Endothelial cell of umbilical vein (primary cell): ENCODE measurements at regions not wholly inside any gene's neighbourhood (a gene's known extent, or its start where the extent isn't known, plus 50 kb on each side); places are given as distances from the start of the nearest gene placed in this dataset.
"Not testable (repeated sequence)": the region's sequence is repeated elsewhere in the genome, so short reads cannot be mapped to it uniquely, and the experiment has no call there.

Source experiments
- BruUV-seq: library from RNA; stranded (reverse); fragments of 400-500 nt; replicated peaks from 2 replicates; lab custom pipeline; 2021; lab: Mats Ljungman, UMichigan
- CTCF ChIA-PET: fragments of 300-600, 350-600 bp; sonication (Branson Sonifier 250); formaldehyde crosslinking; loops from one replicate; lab custom pipeline; 2021; ENCODE audit warnings: antibody characterized with exemption, inconsistent platforms; lab: Charles Lee
- POLR2A ChIA-PET: fragments of 300-600, 350-600 bp; sonication (Branson Sonifier 250); formaldehyde crosslinking; loops from one replicate; lab custom pipeline; 2021; ENCODE audit warnings: antibody characterized with exemption, inconsistent platforms; lab: Charles Lee
- DNase-seq: peaks from one replicate; pipeline ENCODE4 v3.0.0-alpha.2; 2011; ENCODE audit warnings: low read depth, low spot score
- FAIRE-seq: peaks from 2 replicates; lab custom pipeline; 2011; peaks lifted over from hg19 to GRCh38; lab: Jason Lieb, UNC
- H2AFZ ChIP-seq: 2 replicates; pipeline ENCODE4 v1.6.0; 2012; ENCODE audit warnings: low read depth, low read length, control low read depth, inconsistent platforms
- H3K27ac ChIP-seq: 2 replicates; pipeline ENCODE4 v1.5.1; 2011; ENCODE audit warnings: low read depth, mild to moderate bottlenecking, control low read depth, low read length, moderate library complexity; ENCODE audit not compliant: insufficient read depth
- H3K27me3 ChIP-seq, 2 experiments: 2 replicates each; pipeline versions ENCODE4 v1.6.0 to v1.6.1; 2011; ENCODE audit warnings: low read length in 2 of 2, mixed read lengths in 1 of 2; ENCODE audit not compliant: control insufficient read depth in 2 of 2, insufficient read depth in 2 of 2
- H3K36me3 ChIP-seq, 2 experiments: 2 replicates in 1 of 2; 3 replicates in 1 of 2; pipeline ENCODE4 v1.5.1; 2011; ENCODE audit warnings: low read length in 2 of 2, mild to moderate bottlenecking in 1 of 2, moderate library complexity in 1 of 2; ENCODE audit not compliant: control insufficient read depth in 2 of 2, insufficient read depth in 2 of 2; ENCODE audit errors: extremely low read depth in 1 of 2
- H3K4me1 ChIP-seq: 3 replicates; pipeline ENCODE4 v1.5.1; 2011; ENCODE audit warnings: mild to moderate bottlenecking, low read length; ENCODE audit not compliant: control insufficient read depth, insufficient read depth; ENCODE audit errors: extremely low read depth
- H3K4me2 ChIP-seq: 2 replicates; pipeline ENCODE4 v1.6.1; 2011; ENCODE audit warnings: low read length, control low read depth, mixed read lengths; ENCODE audit not compliant: insufficient read depth
- H3K4me3 ChIP-seq, 3 experiments: fragments of 200-600 bp in 1 of 3; sonication (generic), shearing (Covaris generic) in 1 of 3; replicated peaks in 1 of 3; 2 replicates each; pipeline ENCODE4 v1.5.1; 2011 to 2016; ENCODE audit warnings: control low read depth in 3 of 3, low read length in 3 of 3, mild to moderate bottlenecking in 2 of 3, inconsistent platforms in 1 of 3, low read depth in 1 of 3, moderate library complexity in 1 of 3; ENCODE audit not compliant: insufficient read depth in 1 of 3
- H3K79me2 ChIP-seq: 2 replicates; pipeline ENCODE4 v1.6.0; 2012; ENCODE audit warnings: low read length, inconsistent platforms; ENCODE audit not compliant: control insufficient read depth, insufficient read depth
- H3K9ac ChIP-seq: replicated peaks from 2 replicates; pipeline ENCODE3; 2011; ENCODE audit warnings: low read length, control low read depth; ENCODE audit not compliant: insufficient read depth; ENCODE audit errors: extremely low read depth
- H3K9me1 ChIP-seq: replicated peaks from 3 replicates; pipeline ENCODE4 v1.6.0; 2011; ENCODE audit warnings: mild to moderate bottlenecking, low read length; ENCODE audit not compliant: control insufficient read depth, insufficient read depth; ENCODE audit errors: extremely low read depth
- H3K9me3 ChIP-seq: replicated peaks from 2 replicates; pipeline ENCODE4 v1.5.1; 2012; ENCODE audit warnings: low read length, inconsistent platforms; ENCODE audit not compliant: control insufficient read depth, insufficient read depth
- H4K20me1 ChIP-seq: replicated peaks from 2 replicates; pipeline ENCODE3; 2011; ENCODE audit warnings: mild to moderate bottlenecking, low read length; ENCODE audit not compliant: control insufficient read depth, insufficient read depth; ENCODE audit errors: extremely low read depth
- dilution Hi-C: fragments of 300-500 bp; cut with MboI; formaldehyde crosslinking; loops from one replicate; pipeline ENCODE4 v1.15.0; 2019; ENCODE audit warnings: low sequenced_read_pairs; ENCODE audit not compliant: extremely low pct_ligation_motif_present
- intact Hi-C: fragments of 100-400 bp; cut with micrococcal nuclease; formaldehyde crosslinking; loops from one replicate; pipeline ENCODE4 v1.10.0; 2022

- H3K4me3 ChIP-seq, H4K20me1 ChIP-seq, intact Hi-C loops, H3K79me2 ChIP-seq, H3K4me2 ChIP-seq, CTCF ChIA-PET, POLR2A ChIA-PET, H3K9me1 ChIP-seq, BruUV-seq, DNase-seq, H3K36me3 ChIP-seq, H2AFZ ChIP-seq, H3K27ac ChIP-seq, H3K9ac ChIP-seq, dilution Hi-C loops, FAIRE-seq, H3K4me1 ChIP-seq, H3K27me3 ChIP-seq, H3K9me3 ChIP-seq: not testable (repeated sequence)
These were observed 210.3 kb downstream of the RTP5 start for GRCh38 chr2:242079792-242080191.

DNA sequence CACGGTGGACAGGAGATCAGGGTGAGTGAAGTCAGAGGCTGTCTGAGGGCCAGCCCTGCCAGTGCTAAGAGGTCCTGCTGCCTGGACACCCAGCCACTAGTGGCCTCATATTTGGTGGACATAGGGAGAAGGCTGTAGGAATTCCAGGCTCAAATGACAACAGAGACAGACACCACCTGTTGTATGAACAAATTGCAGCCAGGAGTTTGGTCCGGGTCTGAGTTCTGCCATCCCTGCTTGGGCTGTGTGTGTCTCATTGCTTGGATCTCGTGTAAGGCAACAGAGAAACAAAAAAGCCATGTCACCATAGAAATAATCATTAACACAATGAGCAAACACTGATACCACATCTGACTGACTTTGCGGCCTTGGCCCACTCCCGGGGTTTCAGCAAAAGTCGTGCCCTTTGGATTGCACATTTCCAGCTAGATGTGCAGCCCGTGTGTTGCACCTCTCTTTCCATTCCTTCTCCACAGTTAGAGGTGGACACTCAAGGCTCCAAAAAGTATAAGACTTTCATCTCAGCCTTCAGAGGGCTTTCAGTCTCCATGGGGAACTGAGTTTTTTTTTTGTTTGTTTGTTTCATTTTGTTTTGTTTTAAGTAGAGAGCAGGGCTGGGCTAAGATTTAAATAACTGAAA is 211.2 kb downstream of the RTP5 start:
- intact Hi-C loops, FAIRE-seq, dilution Hi-C loops, POLR2A ChIA-PET, DNase-seq, H3K9me1 ChIP-seq, H3K9ac ChIP-seq, H3K4me3 ChIP-seq, H3K36me3 ChIP-seq, H3K4me2 ChIP-seq, H3K79me2 ChIP-seq, BruUV-seq, H3K9me3 ChIP-seq, CTCF ChIA-PET, H3K4me1 ChIP-seq, H3K27me3 ChIP-seq, H4K20me1 ChIP-seq, H3K27ac ChIP-seq, H2AFZ ChIP-seq: not testable (repeated sequence)

GRCh38 chr2:242084034-242084433 is 214.5 kb downstream of the RTP5 start:
- FAIRE-seq, BruUV-seq, H3K4me3 ChIP-seq, H3K36me3 ChIP-seq, CTCF ChIA-PET, H3K9me1 ChIP-seq, H3K79me2 ChIP-seq, dilution Hi-C loops, H3K9me3 ChIP-seq, H2AFZ ChIP-seq, H3K4me2 ChIP-seq, H3K27me3 ChIP-seq, H3K9ac ChIP-seq, H4K20me1 ChIP-seq, H3K27ac ChIP-seq, H3K4me1 ChIP-seq, POLR2A ChIA-PET, DNase-seq, intact Hi-C loops: not testable (repeated sequence)

- H3K9me1 ChIP-seq, H3K9me3 ChIP-seq, H2AFZ ChIP-seq, H3K9ac ChIP-seq, FAIRE-seq, CTCF ChIA-PET, H3K36me3 ChIP-seq, H3K4me1 ChIP-seq, POLR2A ChIA-PET, BruUV-seq, H3K4me2 ChIP-seq, H4K20me1 ChIP-seq, H3K4me3 ChIP-seq, intact Hi-C loops, DNase-seq, dilution Hi-C loops, H3K27ac ChIP-seq, H3K27me3 ChIP-seq, H3K79me2 ChIP-seq: not testable (repeated sequence)
These were observed 215.6 kb downstream of the RTP5 start for GRCh38 chr2:242085024-242085674.
